COLO668 (cell line): ENCODE measurements at regions not wholly inside any gene's neighbourhood (a gene's known extent, or its start where the extent isn't known, plus 50 kb on each side); places are given as distances from the start of the nearest gene placed in this dataset.
"Not testable (repeated sequence)": the region's sequence is repeated elsewhere in the genome, so short reads cannot be mapped to it uniquely, and the experiment has no call there.

Source experiments
- DNase-seq: peaks from one replicate; lab custom pipeline; 2025; ENCODE audit not compliant: unreplicated experiment; lab: John Stamatoyannopoulos, UW

DNA sequence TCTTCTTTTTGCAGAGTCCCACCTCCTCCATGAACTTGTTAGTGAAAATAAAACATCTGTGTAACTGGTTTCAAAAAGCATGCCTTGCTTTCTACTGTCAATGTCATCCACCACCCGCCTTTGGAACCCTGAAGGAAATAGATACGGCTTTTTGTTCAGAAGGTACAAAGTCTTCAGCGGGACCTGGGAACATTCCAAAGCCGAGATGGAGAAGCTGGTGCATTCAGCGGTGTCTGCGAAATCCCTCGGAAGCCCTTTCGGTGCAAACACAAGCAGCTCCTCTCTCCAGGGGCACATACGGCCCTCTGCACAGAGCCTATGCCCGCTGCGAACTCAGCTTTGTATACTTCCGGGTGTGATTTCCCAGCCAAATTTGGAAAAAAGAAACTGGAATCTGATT is 555.8 kb upstream of the SALL3 start:
- DNase-seq = no peak

GRCh38 chr18:78424403-78425018 is 555.1 kb upstream of the SALL3 start:
- DNase-seq = no peak

- DNase-seq = no peak
These were observed 554.6 kb upstream of the SALL3 start for GRCh38 chr18:78425019-78425412.

DNA sequence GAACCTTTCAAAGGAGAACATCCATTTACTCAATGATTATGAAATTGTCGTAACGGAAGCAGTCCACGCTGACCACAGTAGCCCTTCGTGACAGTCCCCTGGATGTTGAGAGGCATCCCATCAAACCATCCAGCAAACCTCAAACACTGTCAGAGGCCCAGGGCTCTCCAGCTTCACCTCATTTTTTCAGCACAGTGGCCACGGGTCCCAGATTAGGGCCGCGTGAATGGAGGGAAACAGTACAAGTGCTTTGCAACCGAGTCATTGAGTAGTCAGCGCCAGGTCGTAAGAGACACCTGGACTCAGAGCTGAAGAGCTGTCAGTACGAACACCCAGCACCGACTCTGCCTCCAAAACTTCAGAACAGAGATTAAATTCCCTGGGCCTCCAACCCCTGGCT is 552.5 kb upstream of the SALL3 start:
- no peak for DNase-seq

GRCh38 chr18:78429127-78430108 is 550.2 kb upstream of the SALL3 start:
- DNase-seq = no peak

DNA sequence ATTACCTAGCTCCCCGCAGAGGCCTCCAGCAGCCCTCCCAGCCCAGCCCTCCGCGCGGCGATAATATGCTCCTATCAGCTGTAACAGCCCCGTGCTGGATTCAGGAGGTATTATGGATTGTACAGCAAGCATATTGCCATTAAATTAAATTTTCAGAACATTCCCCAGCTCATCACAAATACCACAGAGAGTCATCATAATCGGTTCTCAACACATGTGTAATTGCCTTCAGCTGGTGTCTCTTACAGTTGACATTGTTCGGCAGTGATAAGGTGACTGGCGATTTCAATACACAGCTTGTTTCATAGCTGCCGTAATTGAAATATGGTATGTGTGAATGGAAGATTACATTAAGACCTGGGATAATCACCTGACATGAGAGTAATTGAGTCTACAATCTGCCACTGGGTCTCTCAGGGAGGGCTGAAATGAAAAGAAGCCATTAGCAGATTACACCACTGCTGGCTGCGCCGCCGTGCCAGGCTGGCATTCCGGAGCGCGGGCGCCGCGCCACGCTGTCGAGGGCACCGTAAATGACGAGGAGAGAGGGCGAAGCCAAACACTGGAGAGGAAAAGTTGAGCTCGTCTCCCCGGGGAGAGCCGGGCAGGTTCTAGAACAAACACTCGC is 549.4 kb upstream of the SALL3 start:
- DNase-seq = no peak

DNA sequence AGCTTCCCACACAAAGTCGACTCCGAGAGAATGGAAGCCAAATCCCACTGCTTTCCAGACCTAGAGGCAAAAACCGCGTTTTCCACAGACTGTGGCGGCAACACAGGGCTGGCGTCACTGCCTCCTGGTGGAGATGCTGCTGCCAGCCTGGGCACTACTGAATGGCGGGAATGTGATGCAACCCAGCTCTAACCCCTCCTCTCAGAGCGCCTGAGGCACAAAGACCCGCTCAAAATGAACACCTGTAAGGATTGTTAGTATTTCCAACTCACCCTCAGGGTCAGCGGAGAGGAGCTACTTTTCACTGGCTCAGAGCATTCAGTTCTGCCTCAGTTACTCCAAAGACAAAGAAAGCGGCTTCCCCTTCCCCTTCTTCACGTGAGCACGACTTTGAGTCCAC is 548.0 kb upstream of the SALL3 start:
- DNase-seq = no peak

- no peak for DNase-seq
These were observed 546.1 kb upstream of the SALL3 start for GRCh38 chr18:78433562-78433961.

DNA sequence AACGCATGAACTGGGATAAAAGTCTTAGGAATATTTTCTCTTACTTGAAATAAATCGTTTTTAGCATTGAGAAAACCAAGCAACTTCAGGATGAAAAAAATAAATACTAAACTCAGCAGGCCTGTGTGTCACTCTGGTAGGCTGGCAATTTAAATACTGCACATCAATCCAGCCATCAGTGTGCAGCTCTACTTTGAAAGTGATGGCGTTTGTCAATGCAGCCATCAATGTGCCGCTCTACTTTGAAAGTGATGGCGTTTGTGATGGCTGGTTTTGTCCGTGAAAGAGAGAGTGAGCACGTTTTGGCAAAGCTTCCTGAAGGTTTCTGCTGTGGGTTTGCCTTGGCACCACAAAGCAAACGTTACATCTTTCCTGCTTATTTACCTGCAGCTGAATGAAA is 543.5 kb upstream of the SALL3 start:
- no peak for DNase-seq

- not testable (repeated sequence) for DNase-seq
These were observed 541.4 kb upstream of the SALL3 start for GRCh38 chr18:78438235-78438634.

DNA sequence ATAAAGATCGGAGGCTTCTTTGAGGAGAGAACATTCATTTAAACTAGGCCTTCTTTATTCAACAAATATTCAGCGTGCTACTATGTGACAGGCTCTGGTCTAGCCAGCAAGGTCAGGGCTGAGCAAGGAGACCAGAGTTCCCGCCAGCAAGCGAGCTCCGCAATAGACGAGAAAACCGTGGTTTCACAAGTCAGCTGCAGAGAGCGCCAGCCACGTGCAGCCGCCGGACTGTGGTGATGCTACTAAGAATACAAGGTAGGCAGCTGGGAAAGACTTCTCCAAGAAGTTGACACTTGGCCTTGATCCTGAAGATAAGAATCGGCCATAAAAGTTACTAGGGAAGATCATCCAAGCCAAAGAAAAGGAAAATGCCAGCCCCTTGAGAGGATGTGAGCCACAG is 533.7 kb upstream of the SALL3 start:
- no peak for DNase-seq

- DNase-seq = no peak
These were observed 532.4 kb upstream of the SALL3 start for GRCh38 chr18:78447211-78447610.

GRCh38 chr18:78448106-78448505 is 531.5 kb upstream of the SALL3 start:
- peak; percentile 26 for DNase-seq

DNA sequence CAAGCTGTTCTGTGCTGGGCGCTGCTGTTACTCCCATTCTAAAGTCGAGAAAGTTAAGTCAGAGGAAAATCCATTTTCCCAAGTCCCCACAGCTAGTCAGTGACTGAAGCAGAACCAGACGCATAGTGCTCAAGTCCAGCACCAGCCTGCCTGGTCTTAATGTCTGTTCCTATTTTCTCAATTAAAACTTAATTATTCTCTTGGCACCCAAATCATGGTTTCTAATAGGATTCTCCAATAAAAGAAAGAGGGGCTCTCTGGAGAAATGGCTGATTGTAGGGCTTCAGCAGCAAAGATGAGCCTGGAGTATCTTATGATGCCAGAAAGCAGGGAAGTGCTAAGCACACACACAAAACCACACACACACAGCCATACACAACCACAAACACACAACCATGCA is 531.0 kb upstream of the SALL3 start:
- DNase-seq = no peak

GRCh38 chr18:78454221-78454620 is 525.4 kb upstream of the SALL3 start:
- DNase-seq = no peak

GRCh38 chr18:78455386-78455785 is 524.2 kb upstream of the SALL3 start:
- no peak for DNase-seq

GRCh38 chr18:78457011-78457410 is 522.6 kb upstream of the SALL3 start:
- no peak for DNase-seq

DNA sequence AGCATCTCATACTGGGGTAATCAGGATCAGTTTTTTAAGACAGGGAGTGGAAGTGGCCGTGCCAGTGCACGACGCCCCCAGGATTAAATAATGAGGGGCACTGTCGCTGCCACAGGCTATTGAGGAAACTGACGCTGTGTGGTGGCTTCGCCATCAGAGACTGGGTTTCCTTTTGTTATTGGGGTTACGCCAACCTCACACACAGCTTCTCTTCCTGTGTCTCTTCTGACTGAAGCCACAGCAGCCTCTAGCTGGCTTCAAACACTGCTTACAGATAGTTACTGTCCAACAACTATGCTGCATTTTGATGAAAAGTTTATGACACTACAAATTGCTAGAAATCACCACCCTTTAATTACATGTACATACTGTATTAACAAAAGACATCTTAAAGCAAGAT is 521.9 kb upstream of the SALL3 start:
- no peak for DNase-seq

- no peak for DNase-seq
These were observed 521.3 kb upstream of the SALL3 start for GRCh38 chr18:78458356-78458755.

DNA sequence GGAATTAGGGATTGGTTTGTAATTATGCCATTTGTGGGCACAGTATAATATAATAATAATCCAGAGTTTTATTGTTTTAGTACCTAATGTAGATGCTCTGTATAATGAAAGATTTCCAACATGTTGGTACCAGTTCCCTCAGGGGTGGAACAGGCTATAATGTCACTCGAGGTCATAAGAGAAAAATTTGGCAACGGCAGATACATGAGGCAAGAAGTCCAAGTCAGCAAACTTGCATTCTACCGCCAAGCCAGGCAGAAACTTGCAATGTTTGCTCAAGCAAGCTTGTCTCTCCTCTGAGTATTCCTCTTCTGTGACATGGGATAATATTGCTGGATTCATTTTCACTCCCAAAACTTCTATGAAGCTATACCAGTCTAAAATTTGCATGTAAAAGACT is 520.0 kb upstream of the SALL3 start:
- no peak for DNase-seq

DNA sequence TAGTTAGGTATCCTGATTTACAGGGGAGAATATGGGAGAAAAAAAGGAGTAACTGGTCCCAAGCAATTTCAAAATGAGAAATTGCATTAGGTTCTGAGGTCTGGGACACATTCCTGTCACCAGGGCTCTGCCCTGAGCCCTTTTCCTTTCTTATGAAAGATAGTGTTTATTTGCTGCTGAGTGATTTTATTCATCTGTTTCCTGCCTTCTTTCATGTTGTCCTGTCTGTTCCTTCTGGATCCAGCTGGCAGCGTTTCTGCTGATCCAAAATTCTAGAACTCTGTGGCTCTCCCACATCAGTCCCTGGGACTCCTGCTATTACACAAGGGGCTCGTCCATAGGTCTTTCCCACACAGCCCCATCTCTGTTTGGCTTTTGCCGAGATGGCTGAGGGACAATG is 519.1 kb upstream of the SALL3 start:
- DNase-seq = no peak

GRCh38 chr18:78473563-78473962 is 506.1 kb upstream of the SALL3 start:
- no peak for DNase-seq
